ENCODE measurements at regions not wholly inside any gene's neighbourhood (a gene's known extent, or its start where the extent isn't known, plus 50 kb on each side); places are given as distances from the start of the nearest gene placed in this dataset.

DNA sequence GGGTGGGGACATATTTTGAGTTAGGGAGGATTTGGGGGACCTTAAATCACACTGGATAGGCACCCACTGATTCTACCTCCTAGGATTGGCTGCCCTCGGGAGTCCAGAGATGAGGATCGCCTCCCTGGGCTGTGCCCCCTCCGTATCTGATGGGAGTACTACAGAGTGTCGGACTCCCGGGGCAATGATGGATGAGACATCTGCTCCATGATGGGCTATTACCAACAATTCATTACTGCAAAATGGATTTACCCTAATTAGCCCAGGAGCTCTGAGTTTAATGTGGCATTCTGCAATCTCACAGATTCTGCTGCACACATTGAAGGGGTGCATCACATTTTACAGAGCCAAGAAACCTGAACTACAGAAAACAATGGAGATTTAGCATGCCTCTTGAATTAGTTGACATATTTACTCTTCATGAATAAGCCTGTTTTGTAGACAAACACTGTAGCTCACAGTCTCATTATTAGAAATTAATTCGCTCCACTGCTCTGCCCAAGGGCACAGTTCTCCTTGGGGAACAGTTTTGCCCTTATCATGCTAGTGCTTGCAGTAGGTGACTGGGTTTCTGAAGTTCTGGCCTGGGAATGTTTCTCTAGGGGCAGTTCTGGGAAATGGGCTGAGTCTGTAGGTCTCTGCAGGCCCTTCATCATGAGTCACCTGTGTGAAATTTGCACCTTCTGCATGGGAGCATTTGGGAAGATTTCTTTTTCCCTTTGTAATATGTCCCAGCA lies 217.1 kb upstream of the PLET1 start:
- ATAC-seq (ENCODE audit: low FRiP score) (no peak), DNase-seq (ENCODE audit: low spot score) (no peak)
- TF ChIP-seq, protein P1, sequence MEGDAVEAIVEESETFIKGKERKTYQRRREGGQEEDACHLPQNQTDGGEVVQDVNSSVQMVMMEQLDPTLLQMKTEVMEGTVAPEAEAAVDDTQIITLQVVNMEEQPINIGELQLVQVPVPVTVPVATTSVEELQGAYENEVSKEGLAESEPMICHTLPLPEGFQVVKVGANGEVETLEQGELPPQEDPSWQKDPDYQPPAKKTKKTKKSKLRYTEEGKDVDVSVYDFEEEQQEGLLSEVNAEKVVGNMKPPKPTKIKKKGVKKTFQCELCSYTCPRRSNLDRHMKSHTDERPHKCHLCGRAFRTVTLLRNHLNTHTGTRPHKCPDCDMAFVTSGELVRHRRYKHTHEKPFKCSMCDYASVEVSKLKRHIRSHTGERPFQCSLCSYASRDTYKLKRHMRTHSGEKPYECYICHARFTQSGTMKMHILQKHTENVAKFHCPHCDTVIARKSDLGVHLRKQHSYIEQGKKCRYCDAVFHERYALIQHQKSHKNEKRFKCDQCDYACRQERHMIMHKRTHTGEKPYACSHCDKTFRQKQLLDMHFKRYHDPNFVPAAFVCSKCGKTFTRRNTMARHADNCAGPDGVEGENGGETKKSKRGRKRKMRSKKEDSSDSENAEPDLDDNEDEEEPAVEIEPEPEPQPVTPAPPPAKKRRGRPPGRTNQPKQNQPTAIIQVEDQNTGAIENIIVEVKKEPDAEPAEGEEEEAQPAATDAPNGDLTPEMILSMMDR (IDR thresholded peaks at IDR 0.05), result no peak

DNA sequence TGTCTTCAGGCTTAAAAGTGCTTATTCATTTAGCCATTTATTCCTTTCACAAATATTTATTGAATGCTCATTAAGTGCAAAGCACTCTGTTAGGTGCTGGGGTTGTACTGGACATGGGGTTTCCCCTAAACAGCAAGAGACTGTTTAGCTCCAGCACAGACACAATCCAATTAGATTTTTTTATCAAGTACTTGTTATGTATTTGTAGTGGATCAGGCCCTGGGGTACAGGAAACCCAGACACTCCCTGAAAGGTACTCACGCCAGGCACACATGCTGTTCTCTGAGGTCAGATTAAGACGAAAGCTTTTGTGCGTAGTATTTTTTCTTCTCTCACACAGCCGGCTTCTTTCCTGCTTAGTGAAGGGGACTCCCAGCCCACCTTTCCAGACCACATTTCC lies 218.1 kb upstream of the PLET1 start:
- no peak for DNase-seq (ENCODE audit: low spot score)
- no peak for ATAC-seq (ENCODE audit: low FRiP score)
- TF ChIP-seq, protein P1 (IDR thresholded peaks at IDR 0.05), result no peak

DNA sequence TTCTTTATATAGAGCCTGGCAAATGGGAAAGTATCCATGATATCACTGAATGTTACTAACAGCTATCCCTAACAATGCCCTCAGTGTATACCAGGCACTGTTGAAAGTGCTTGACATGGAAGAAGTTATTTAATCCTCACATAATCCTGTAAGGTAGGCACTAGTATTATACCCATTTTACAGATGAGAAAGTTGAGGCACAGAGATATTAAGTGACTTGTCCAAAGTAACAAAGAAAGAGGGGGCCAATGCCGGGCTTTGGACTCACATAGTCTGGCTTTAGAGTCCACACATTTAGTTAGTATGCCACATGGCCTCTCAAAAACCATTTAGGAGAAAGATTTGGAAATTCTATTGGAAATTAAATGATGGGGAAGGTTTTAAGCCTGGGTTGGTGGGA lies 220.8 kb upstream of the PLET1 start:
- TF ChIP-seq, protein P1 (IDR thresholded peaks at IDR 0.05), result no peak
- DNase-seq (ENCODE audit: low spot score) (no peak), ATAC-seq (ENCODE audit: low FRiP score) (no peak)

- ATAC-seq (ENCODE audit: low FRiP score), result no peak
- no peak for DNase-seq (ENCODE audit: low spot score)
These were observed 221.2 kb upstream of the PLET1 start for GRCh38 chr11:112481893-112482292.

GRCh38 chr11:112485280-112485679 lies 224.6 kb upstream of the PLET1 start:
- no peak for DNase-seq (ENCODE audit: low spot score)
- TF ChIP-seq, protein P1 (IDR thresholded peaks at IDR 0.05), result no peak
- ATAC-seq (ENCODE audit: low FRiP score), result no peak

More at GRCh38 chr11:112481893-112482292, 221.2 kb upstream of the PLET1 start:
- TF ChIP-seq, protein P1 (IDR thresholded peaks at IDR 0.05), result no peak

- no peak for DNase-seq (ENCODE audit: low spot score)
- TF ChIP-seq, protein P1 (IDR thresholded peaks at IDR 0.05), result no peak
- no peak for ATAC-seq (ENCODE audit: low FRiP score)
These were observed 237.2 kb upstream of the PLET1 start for GRCh38 chr11:112497826-112498225.

DNA sequence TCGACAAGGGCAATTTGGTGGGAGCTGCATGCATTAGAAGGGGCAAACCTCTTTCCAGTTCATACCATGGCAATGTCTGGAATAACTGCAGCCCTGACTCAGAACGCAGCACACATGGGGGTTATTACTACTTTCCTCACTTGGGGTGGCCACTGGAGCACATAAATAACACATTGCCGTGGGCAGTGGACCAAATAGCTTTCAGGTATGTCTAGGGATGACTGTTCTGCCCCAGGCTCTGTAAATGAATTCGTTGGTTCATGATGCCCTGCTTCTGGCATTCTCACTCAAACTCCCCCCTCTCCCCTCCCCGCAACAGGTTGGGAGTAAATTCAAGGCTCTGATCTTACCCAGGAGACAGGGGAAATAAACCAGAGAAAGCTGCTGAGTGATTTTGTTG lies 238.0 kb upstream of the PLET1 start:
- ATAC-seq (ENCODE audit: low FRiP score), result no peak
- DNase-seq (ENCODE audit: low spot score), result no peak
- TF ChIP-seq, protein P1 (IDR thresholded peaks at IDR 0.05), result no peak

Measured in omental fat pad (tissue), 3 donors.